ENCODE measurements at regions not wholly inside any gene's neighbourhood (a gene's known extent, or its start where the extent isn't known, plus 50 kb on each side); places are given as distances from the start of the nearest gene placed in this dataset.
"Not testable (repeated sequence)": the region's sequence is repeated elsewhere in the genome, so short reads cannot be mapped to it uniquely, and the experiment has no call there.

DNA sequence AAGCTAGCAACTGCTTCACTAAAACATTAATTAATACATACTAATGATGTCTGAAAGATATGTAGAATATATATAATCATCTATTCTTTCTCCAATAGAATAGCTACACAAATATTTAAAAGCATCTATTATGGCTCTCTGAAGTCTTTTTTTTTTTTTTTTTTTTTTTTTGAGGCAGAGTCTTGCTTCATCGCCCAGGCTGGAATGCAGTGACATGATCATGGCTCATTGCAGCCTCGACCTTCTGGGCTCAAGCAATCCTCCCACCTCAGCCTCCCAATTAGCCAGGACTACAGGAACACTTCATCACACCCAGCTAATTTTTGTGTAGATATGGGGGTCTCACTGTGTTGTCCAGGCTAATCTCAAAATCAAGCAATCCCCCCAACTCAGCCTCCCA is 120.4 kb upstream of the KYNU start:
- no peak for DNase-seq (ENCODE audit: low spot score)

DNA sequence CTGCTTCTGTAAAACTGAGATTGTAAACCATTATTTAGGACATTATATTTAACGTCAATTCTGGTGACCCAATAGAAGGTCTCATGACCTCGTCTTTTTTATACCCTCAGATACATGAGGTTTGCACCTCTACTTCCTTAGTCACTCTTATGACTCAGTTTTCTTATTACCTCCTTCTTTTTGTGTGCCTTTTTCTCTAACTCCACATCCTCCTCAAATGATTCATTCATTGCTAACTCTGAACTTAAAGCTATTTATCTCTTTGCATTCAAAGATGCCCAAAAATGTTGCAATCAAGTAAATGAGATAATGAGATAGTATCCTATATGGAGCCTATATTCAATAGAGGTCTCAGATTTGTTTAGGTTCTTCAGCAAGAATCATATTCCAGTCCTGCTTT is 121.0 kb upstream of the KYNU start:
- no peak for DNase-seq (ENCODE audit: low spot score)

DNA sequence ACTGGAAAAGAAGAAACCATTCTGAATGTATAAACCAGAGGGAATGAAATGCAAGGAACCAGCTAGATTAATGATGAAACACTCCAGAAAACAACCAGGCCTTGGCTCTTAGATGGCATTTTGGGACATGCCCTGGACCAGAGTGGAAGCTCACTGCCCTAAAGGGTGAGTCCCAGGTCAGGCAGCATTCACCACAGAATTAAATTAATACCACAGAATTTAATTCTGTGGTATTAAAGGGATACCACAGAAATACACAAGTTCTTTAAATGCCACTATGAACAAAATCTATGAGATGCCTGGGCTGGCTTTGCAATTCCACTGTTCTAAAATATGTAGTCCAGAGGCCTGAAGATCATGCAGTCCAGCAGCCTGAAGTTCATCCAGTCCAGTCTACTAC is 122.3 kb upstream of the KYNU start:
- DNase-seq (ENCODE audit: low spot score), result no peak

DNA sequence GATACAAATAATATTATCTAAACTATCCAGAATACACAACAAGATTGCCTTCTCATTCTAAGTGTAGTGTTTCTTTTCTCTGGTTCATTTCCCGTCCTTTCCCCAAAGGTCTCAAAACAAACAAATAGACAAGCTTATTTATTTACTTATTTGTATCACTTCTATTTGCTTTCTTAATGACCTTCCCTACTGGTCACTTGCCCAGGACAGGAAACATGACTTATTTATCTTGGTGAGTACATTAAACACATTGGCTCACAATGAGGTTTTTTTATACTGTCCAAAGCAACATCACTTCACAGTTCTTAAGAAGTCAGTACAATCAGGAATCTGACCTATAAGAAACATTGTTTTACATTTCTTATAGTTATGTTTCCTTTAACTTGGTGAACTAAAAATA is 123.3 kb upstream of the KYNU start:
- DNase-seq (ENCODE audit: low spot score), result no peak

DNA sequence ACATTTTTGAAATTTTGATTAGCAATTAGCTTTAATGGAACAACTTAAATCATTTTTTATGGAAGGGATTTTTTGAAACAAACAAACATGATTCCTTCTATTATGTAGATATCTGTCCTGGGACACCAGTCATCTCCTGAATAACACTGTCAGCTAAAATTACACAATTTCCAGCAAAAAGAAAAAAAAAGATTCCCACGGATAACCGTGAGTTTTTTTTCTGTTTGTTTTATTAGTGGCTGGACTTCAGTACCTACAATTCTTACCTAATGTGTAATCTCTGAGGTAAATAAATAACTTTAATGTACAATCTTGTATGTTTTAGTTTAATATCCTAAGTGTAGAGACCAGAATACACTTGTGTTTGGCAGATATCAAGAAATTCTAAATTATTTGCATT is 126.6 kb upstream of the KYNU start:
- no peak for DNase-seq (ENCODE audit: low spot score)

DNA sequence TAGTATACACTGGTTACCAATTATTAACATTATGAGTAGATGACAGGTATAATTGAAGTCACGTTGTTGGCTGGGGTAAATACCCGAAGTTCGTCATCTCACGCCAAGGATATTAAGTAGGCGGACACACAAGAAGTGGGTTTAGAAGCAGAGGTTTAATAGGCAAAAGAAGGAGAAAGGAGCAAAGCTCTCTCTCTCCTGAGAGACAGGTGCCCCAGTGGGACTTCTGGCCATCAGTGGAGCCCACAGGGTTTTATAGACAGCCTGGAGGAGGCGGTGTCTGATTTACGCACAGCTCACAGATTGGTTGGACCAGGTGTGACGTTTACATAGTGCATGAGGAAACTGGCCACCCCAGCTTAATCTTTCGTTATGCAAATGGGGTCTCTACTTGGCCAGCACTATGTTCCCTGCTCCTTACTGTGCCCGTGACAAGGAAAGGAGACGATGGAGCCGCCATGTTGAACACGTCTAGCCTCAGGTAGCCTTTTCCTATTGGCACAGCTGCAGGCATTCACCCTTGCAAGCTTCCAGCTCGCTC is 128.8 kb upstream of the KYNU start:
- no peak for DNase-seq (ENCODE audit: low spot score)

DNA sequence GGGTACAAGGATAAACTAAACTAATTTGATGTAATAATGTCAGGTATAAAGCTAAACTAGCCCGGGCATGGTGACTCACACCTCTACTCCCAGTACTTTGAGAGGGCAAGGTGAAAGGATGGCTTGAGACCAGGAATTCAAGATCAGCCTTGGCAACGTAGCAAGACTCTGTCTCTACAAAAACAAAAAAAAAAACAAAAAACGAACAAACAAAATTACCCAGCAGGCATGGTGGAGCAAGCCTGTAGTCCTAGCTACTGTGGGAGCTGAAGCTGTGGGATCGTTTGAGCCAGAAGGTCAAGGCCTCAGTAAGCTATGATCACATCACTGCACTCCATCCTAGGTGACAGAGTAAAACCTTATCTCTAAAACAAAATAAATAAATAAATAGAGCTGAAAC is 131.8 kb upstream of the KYNU start:
- DNase-seq (ENCODE audit: low spot score), result no peak

DNA sequence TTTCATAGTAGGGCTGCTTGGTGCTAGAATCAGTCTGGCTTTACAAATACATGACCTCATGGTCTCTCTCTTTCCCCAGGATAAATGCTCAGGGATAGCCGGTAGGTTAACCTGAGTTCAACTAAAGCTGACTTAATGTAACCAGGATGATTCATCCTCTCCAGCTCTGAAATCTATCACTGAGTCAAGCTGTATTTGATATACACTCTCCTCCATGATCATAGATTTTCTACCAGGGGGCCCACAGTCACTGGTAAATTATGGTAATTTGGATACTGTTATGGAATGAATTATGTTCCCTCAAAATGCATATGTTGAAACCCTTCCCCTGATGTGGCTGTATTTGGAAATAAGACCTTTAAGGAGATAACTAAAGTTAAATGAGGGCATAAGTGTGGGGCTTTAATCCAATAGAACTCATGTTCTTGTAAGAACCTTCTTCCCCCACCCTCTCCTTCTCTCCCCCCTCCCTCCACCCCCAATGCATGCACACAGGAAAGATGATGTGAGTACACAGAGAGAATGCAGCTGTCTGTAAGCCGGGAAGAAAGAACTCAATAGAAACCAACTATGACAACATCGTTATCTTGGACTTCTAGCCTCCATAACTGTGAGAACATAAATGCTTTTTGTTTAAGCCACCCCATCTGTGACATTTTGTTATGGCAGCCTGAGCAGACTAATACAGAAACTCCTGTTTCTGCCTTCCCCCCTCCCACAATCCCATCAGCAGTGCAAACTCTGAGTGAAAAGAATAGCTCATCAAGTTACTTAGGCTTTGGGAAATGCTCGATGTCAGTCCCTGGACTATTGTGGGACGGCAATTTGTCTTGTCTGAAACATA is 134.9 kb upstream of the KYNU start:
- DNase-seq (ENCODE audit: low spot score), result peak; percentile 37

DNA sequence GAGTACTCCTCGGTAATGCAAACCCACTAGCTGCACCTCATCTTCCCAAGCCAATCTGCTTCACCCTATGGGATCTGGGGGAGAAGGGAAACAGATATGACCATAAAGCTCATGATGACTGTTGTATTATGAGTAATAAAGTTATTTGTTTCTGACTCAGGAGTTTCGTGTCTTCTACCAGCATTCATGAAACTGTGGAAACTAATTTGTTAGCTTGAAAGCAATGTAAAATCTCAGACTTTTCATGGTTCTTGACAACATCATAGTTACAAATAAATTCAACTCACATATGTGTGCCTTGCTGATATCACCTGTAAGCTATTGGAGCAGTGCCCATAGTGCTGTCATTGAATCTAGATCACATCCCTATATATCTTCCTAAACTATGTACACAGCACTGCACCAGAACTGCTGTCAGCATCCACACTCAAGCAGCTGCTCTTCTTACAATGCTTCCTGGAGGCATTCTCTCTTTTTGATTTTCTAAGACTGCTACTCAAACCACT is 135.6 kb upstream of the KYNU start:
- DNase-seq (ENCODE audit: low spot score), result no peak

DNA sequence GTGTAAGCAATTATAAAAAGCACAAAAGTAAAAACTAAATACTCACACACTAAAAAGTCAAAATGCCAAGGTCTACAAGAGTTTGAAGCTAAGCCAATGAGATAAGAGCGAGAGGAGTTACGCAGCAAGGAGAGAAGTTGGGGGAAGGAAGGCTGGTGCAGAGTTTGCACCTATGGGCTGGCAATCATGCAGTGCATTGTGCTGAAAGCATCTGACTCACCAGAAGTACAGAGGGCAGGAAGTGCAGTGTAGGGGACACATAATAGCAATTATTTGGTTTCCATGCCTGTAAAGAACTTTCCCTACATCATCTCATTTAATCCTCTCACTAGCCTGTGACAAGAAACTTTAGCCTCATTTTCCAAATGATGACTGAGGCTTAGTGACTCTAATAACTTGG is 142.7 kb upstream of the KYNU start:
- DNase-seq (ENCODE audit: low spot score), result no peak

DNA sequence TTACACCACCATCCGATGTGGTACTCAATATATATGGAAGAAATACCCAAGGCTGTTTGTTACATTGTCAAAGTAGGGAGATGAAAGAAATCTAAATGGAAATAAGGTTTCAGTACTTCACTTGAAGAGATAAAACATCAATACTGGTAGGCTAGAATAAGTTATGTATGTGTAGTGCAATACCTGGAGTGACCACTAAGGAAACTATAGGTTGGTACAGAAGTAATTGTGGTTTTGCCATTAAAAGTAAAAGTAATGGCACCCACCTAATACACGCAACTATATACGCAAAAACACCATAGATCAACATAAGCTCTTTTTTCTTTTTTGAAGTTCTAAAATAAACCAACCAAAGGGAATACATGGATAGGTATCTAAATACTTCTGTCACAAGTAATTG is 143.2 kb upstream of the KYNU start:
- DNase-seq (ENCODE audit: low spot score), result no peak

DNA sequence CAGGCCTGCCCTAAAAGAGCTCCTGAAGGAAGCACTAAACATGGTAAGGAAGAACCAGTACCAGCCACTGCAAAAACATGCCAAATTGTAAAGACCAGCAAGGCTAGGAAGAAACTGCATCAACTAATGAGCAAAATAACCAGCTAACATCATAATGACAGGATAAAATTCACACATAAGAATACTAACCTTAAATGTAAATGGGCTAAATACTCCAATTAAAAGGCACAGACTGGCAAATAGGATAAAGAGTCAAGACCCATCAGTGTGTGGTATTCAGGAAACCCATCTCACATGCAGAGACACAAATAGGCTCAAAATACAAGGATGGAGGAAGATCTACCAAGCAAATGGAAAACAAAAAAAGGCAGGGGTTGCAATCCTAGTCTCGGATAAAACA is 147.7 kb upstream of the KYNU start:
- not testable (repeated sequence) for DNase-seq (ENCODE audit: low spot score)

DNA sequence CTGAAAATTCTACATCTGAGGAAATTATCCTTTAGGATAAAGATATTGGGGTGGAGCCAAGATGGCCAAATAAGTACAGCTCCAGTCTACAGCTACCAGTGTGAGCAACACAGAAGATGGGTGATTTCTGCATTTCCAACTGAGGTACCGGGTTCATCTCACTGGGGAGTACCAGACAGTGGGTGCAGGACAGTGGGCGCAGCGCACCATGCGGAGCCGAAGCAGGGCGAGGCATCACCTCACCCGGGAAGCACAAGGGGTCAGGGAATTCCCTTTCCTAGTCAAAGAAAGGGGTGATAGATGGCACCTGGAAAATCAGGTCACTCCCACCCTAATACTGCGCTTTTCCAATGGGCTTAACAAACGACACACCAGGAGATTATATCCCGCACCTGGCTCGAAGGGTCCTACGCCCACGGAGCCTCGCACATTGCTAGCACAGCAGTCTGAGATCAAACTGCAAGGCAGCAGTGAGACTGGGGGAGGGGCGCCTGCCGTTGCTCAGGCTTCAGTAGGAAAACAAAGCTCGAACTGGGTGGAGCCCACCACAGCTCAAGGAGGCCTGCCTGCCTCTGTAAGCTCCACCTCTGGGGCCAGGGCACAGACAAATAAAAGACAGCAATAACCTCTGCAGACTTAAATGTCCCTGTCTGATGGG is 149.5 kb upstream of the KYNU start:
- not testable (repeated sequence) for DNase-seq (ENCODE audit: low spot score)

DNA sequence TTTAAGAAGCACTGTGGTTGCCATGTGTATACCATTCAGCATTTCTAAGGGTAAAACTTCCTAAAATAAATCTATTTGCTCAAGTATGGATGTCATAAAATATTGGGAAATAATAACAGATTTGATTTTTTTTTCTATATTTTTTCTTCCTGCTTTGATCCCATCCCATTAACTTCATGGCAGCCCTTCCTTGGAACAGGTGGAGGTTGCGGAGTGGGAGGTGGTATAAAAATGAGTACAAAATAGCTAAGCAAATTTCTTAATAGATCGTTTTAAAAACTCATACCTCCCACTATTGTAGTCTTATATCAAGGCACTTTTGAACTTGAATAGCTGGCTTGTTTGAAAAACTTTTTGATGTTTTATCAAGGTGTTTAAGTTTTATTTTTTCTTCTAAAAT is 152.1 kb upstream of the KYNU start:
- DNase-seq (ENCODE audit: low spot score), result no peak

DNA sequence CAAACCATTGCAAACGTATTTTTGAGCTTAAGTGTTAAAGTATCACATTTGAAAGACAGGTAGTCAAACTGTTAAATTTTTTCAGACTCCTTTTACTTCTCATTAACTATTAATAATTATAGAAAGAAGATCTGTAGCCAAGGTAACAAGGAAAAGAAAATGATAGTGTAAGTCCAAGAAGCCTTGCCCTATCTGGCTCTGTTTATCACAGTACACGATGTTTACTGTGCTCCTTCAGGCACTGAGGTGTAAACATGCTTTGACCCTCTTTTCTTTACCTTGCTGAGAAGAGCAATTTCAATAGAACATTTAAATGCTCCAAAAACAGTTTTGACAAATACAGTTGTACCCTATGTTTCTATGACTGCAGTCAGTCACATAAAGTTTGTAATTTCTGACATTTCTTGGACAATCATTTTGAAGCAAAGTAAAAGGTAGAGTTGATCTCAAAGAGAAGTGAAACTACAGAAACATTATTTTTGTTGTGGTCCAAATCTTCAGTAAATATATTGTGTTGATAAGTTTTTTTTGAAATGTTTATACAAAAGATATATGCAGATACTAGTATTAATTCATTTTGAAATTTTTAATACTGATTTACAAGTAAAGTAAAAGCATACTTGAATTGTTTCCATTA is 152.6 kb upstream of the KYNU start:
- no peak for DNase-seq (ENCODE audit: low spot score)

DNA sequence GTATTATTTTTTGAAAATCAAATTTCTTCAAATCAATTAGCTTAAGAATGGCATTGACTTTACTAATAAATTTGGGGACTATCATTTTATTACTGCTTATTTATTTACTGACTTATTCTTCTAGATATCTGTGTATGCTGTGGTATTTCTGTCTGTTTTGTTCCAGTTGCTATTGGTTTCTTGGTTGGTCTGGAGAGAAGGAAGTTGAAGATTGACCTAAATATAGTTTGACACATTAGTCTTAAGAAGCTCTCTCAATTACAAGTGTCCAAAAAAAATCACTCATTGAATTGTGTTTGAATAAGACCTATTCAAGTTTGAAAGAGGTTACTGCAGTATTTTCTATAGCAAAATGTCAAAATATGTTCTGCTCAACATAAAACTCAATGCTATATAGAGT is 153.3 kb upstream of the KYNU start:
- no peak for DNase-seq (ENCODE audit: low spot score)

DNA sequence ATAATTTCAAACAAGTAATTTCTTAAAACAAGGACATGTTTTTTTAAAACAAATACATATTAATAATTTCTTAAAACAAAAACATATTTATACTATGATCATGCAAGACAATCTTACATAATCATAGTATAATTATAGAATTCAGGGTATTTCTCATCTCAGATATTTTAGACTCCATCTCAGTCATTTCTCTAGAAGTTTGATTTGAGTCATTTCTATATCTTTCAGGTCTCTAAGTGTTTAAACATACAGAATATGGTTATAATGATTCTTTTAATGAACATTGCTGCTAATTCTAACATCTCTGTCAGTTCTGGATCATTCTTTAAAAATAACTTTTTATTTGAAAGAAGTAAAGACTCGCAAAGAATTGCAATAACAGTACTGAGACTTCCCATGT is 154.2 kb upstream of the KYNU start:
- DNase-seq (ENCODE audit: low spot score), result no peak

DNA sequence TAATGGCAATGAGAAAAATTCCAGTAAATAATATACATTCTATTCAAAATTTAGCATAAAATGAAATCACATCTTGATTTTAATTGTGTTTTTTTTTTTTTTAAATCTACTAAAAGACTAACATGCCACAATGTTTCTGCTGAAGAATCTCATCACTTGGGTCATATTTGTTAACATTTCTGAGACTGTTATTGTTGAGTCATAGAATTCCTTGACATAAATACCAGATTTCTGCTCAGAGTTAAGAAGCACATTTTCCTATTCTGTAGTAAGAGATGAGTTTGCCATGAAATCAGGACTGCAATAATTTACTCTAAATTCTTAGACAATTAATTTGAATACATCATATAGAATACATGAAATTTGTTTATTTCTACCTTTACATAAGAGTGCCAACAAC is 154.9 kb upstream of the KYNU start:
- DNase-seq (ENCODE audit: low spot score), result no peak

DNA sequence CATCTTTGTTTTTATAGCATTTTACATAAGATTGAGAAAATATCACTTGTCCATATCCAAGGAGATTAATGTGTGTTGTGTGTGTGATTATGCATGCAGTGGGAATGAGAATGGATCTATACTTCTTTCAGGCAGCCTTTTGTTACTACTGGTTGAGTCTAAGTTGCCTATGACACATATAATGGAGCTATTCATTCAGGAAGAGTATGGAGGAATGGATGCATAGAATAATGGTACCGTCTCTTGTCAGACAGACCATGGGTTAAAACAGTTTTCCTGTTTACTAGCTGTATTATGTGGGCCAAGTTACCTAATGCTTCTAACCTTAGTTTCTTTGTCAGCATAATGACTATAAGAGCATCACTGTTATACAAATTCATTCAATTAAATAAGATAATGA is 155.4 kb upstream of the KYNU start:
- no peak for DNase-seq (ENCODE audit: low spot score)

DNA sequence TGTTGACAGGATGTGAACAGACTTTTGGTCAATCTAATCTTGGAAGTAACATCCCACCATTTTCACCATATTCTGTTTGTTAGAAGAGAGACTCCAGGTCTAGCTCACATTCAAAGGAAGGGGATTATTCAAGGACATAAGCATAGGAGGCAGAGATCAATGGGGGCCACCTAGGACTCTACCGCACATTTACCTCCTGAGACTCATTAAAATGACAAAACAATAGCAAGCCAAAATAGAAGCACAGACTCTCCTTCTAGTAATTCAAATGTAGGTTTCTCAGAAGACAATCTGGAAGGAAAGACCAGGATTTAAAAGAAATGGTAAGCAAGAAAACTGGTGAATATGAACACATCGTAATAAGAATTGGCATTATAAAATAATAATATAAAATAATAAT is 156.4 kb upstream of the KYNU start:
- no peak for DNase-seq (ENCODE audit: low spot score)

DNA sequence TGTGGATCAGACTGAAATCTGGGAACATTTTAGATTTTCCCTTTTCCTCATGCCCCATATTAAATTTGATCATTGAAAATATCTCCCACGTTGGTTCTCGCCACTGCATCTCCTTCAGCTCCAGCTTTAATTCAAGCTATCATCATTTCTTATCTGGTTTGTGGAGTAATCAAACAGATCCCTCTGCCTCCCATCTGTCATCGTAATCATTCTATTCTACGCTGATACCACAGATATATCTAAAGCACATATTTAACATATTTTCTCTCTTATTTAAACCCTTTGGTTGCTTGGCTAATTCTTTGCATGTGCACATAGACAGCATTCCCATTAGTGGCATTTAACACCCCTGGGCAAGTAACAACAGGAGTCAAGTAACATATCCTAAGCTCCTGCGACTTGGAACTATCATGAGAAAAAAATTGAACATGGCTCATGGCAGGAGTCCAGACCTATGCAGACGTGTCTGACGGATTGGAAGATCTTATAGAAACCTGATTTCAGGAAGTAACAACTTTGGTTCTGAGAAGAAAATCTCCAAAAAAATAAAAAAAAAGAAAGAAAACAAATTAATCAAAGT is 158.8 kb upstream of the KYNU start:
- no peak for DNase-seq (ENCODE audit: low spot score)

DNA sequence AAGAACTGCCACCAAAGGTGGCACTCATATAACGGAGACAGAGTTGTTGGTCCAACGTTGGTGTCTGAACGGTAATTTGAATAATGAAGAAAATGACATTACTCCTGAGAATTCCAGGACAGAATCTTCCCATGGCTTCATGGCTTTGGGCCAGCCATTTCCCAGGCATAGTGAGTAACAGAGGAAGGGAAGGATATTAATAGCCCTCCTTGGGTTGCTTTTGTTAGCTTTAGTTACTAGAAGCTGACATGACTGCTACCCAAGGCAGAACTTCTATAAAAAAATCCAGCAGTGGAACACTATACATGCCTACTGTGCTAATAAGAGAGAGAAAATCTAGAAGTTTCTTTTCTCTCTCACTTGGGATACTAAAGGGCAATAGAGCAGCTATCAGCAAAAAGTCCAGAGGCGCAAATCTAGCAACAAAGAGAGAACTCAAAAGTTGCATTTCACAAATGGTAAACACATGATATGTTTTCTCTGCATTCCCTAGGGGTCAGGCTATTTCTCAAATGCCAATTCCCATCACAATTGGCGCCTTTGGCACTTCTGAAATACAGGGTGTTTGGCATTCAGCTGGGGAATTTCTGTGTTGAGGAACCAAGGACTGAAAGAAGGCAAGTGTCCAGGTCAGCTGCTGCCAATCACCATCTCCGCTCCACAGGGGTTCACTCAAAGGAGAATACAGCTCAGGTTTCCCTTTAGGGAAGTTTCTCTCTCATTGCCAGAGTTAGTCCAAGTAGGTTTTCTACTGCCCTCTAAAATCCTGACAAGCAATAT is 160.8 kb upstream of the KYNU start:
- DNase-seq (ENCODE audit: low spot score), result peak; percentile 34

Measured in Ammon's horn (tissue), 1 donor.